ENCODE measurements at regions not wholly inside any gene's neighbourhood (a gene's known extent, or its start where the extent isn't known, plus 50 kb on each side); places are given as distances from the start of the nearest gene placed in this dataset.
"Not testable (repeated sequence)": the region's sequence is repeated elsewhere in the genome, so short reads cannot be mapped to it uniquely, and the experiment has no call there.

DNA sequence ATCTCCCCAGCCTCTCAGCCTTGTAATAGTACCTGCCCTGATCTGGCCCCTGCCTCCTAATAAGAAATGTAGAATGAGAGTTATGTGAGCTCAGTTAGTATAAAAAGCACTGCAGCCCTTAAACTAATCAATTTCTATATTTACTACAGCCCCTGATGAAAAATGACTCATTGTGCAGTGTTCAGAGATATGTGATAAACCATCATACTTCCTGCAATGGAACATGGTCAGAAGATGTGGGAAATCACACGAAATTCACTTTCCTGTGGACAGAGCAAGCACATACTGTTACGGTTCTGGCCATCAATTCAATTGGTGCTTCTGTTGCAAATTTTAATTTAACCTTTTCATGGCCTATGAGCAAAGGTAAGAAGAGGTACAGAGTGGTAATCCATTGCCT lies 176.8 kb upstream of the PDE4B start:
- no peak overlapping the region for H3K27ac Mint-ChIP-seq

DNA sequence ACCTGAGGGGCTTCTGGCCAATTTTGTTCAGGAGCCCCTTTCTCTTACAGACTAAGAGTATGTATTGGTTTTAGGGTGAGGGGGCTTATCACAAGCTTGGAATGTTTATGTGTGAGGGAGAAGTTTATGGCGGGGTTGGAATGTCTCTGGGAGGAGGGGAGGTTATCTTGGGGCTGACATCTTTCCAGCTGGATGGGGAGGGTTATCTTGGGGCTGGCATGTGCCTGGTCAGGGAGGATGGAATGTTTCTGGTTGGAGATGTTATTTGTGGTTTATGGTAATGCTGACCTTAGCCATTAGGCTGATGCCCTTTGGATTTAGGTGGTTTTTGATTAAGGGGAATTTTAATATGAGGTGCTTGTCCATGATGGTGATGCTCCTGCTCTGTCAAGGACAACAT lies 171.0 kb upstream of the PDE4B start:
- H3K27me3 Mint-ChIP-seq; intact Hi-C loops (cut with micrococcal nuclease); H3K4me1 Mint-ChIP-seq (ENCODE audit: low read depth); POLR2A ChIA-PET; DNase-seq; H3K4me3 Mint-ChIP-seq; H3K27ac Mint-ChIP-seq; CTCF ChIA-PET; H3K9me3 Mint-ChIP-seq; H3K36me3 Mint-ChIP-seq: not testable (repeated sequence)

More for the DNA sequence above, 176.8 kb upstream of the PDE4B start:
- no peaks in the 10 kb centered on the region for H3K27me3 Mint-ChIP-seq
- DNase-seq, result no peak
- peaks cover 15% of the 10 kb centered on the region for H3K4me1 Mint-ChIP-seq (ENCODE audit: low read depth)
- ChIA-PET POLR2A (no interaction called here), CTCF (no interaction called here)
- H3K4me3 Mint-ChIP-seq, result no peak overlapping the region
- H3K36me3 Mint-ChIP-seq, result no peaks in the 10 kb centered on the region
- intact Hi-C loops (cut with micrococcal nuclease), result no loop called here
- H3K9me3 Mint-ChIP-seq, result no peaks in the 10 kb centered on the region

DNA sequence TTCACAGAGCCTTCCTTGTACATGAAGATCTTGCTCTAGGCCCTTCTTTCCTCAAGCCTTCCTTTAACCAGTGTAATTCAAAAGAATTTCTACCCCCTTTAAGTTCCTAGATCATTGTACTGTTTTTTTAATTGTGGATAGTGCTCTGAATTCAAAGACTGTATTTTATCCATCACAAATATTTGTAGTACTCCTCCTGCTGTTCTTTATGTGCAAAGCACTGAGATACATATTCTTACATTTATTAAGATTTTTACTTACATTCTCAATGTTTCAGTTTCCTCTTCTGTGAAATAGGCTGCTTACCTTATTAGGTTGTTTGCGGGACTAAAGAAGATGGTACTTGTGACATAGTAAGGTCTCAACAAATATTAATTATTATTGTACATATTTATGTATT lies 168.8 kb upstream of the PDE4B start:
- Mint-ChIP-seq H3K9me3 (no peaks in the 10 kb centered on the region), H3K4me1 (ENCODE audit: low read depth) (no peaks in the 10 kb centered on the region), H3K36me3 (no peaks in the 10 kb centered on the region), H3K4me3 (no peak overlapping the region), H3K27ac (no peak overlapping the region), H3K27me3 (no peaks in the 10 kb centered on the region)
- intact Hi-C loops (cut with micrococcal nuclease), result no loop called here
- no peak for DNase-seq
- POLR2A ChIA-PET, result no interaction called here
- CTCF ChIA-PET, result no interaction called here

DNA sequence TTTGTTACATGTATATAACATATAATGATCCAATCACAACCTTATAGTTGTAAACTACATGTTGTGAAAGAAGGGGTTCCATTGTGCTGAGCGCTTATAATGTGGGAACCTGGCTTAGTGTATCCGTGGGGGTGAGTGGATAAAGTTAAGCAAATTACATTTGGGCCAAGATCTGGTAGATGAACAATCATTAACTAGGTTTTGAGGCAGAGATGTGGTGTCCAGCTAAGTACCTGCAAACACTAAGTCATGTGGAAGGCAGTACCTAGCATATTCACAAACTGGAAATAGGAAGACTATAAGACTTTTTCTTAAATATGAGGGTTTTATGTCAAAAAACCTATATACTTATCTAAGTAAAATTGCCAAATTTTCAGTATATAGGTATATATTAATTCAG lies 167.2 kb upstream of the PDE4B start:
- H3K4me3 Mint-ChIP-seq, result no peak overlapping the region

DNA sequence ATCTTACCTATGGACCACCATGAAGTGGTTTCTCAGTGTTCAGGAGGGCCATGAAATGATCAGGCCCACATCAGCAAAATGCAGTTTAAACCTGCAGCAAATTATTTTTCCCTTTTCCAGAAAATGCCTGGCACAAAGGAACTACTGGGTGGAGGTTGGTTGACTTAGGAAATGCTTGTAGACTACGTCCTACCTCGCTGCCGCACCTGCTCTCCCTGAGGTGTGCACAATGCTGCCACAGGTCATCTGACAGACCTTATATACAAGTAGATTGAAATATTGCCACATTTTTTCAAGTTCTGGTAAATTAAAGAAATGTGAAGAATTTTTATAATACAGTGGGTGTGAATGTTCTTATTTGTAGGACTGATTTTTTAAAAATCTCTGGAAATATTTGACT lies 166.7 kb upstream of the PDE4B start:
- Mint-ChIP-seq H3K4me1 (ENCODE audit: low read depth) (no peaks in the 10 kb centered on the region), H3K27me3 (no peaks in the 10 kb centered on the region), H3K36me3 (no peaks in the 10 kb centered on the region), H3K27ac (no peak overlapping the region), H3K9me3 (no peaks in the 10 kb centered on the region), H3K4me3 (no peak overlapping the region)
- ChIA-PET POLR2A (no interaction called here), CTCF (no interaction called here)
- intact Hi-C loops (cut with micrococcal nuclease), result no loop called here
- DNase-seq, result no peak

More for the DNA sequence above, 167.2 kb upstream of the PDE4B start:
- H3K4me1 Mint-ChIP-seq (ENCODE audit: low read depth), result no peaks in the 10 kb centered on the region
- POLR2A ChIA-PET, result no interaction called here
- H3K27ac Mint-ChIP-seq, result no peak overlapping the region
- intact Hi-C loops (cut with micrococcal nuclease), result no loop called here
- CTCF ChIA-PET, result no interaction called here
- H3K9me3 Mint-ChIP-seq, result no peaks in the 10 kb centered on the region
- DNase-seq, result no peak
- no peaks in the 10 kb centered on the region for H3K36me3 Mint-ChIP-seq
- H3K27me3 Mint-ChIP-seq, result no peaks in the 10 kb centered on the region

DNA sequence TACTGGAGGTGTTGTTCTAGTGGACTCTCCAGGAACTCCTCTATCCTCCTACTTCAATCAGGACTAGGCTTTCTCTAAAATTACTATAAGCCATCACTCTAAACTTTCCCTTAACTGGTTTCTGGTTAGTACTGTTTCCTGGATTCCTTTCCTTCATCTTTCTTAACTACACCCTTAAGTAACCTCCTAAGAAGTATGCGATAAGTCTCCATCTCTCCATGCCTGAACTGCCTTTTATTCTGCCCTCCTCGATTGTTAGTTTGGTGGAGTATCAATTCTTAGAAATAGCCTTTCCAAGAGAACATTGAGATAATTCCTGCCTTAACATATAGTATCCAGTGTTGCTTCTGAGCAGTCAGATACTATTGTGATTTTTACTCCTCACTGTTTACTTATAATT lies 162.9 kb upstream of the PDE4B start:
- Mint-ChIP-seq H3K27me3 (no peaks in the 10 kb centered on the region), H3K27ac (no peak overlapping the region), H3K9me3 (no peaks in the 10 kb centered on the region), H3K36me3 (no peaks in the 10 kb centered on the region), H3K4me1 (ENCODE audit: low read depth) (no peaks in the 10 kb centered on the region), H3K4me3 (no peak overlapping the region)
- DNase-seq, result no peak
- POLR2A ChIA-PET, result no interaction called here
- CTCF ChIA-PET, result no interaction called here
- intact Hi-C loops (cut with micrococcal nuclease), result no loop called here

DNA sequence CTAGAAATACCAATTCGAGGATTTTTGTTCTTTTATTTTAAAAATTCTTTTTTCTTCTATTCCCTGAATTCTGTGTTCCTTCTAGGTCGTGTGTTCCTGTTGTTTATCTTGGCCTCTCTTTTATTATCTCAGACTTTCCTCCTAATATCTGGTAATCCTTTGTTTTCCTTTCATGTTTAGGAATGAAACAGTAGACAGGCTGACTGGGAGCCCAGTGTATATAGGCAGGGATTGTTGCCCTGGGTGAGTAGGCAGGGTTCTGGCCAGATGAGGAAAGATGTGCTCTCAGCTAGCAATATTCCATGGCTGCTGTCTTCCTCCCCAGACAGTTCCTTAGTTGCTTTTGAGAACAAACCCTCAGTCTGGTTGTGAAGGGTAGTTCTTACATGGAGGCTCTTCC lies 161.8 kb upstream of the PDE4B start:
- H3K4me3 Mint-ChIP-seq, result no peak overlapping the region
- no peaks in the 10 kb centered on the region for H3K9me3 Mint-ChIP-seq
- ChIA-PET POLR2A (no interaction called here), CTCF (no interaction called here)
- no peak for DNase-seq
- no peaks in the 10 kb centered on the region for H3K36me3 Mint-ChIP-seq
- intact Hi-C loops (cut with micrococcal nuclease), result no loop called here
- no peak overlapping the region for H3K27ac Mint-ChIP-seq
- no peaks in the 10 kb centered on the region for H3K4me1 Mint-ChIP-seq (ENCODE audit: low read depth)
- H3K27me3 Mint-ChIP-seq, result no peaks in the 10 kb centered on the region

DNA sequence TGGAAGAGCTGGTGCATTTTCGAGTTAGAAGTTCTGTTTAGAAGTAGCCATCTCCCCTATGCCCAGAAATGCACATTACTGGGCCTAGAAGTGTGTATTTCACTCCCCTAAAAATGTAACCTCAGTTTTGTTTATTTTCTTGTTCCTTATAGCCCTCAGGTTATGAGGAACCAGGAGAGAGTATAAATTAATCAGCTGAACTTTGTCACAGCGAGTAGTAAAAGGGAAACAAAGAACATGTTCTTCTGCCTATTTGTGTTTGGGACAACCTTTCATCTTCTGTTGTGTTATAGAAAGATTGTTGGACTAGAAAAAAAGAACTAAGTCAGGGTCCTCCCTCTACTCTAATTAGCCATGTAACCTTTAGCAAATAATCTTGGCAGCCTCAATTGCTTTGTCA lies 160.5 kb upstream of the PDE4B start:
- no peak for DNase-seq
- H3K36me3 Mint-ChIP-seq, result no peaks in the 10 kb centered on the region
- no peaks in the 10 kb centered on the region for H3K4me1 Mint-ChIP-seq (ENCODE audit: low read depth)
- no peak overlapping the region for H3K27ac Mint-ChIP-seq
- CTCF ChIA-PET, result interaction anchor here (0.7 kb wide), 1 partner anchor 396 kb away, joined by 3 read pairs; no protein-coding TSS in a partner anchor
- H3K4me3 Mint-ChIP-seq, result no peak overlapping the region
- no peaks in the 10 kb centered on the region for H3K9me3 Mint-ChIP-seq
- POLR2A ChIA-PET, result no interaction called here
- intact Hi-C loops (cut with micrococcal nuclease), result no loop called here
- no peaks in the 10 kb centered on the region for H3K27me3 Mint-ChIP-seq

DNA sequence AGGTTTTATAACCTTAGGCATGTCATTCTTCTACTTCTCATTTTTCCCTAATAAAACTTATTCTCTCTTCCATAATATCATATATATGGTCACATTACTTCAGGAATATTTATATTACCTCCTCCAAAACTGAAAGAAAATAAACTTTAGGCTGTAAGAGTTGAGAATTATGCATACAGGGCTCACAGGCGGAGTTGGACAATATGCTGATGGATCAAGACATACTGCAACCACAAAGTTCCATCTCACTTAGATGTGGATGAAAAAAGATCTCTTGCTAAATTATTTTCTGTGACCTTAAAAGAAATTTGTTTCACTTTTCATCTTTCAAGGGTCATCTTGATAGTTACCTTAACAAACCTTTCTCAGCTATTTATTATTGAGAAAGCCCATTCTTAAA lies 152.6 kb upstream of the PDE4B start:
- intact Hi-C loops (cut with micrococcal nuclease), result no loop called here
- CTCF ChIA-PET, result no interaction called here
- no peaks in the 10 kb centered on the region for H3K4me1 Mint-ChIP-seq (ENCODE audit: low read depth)
- H3K27ac Mint-ChIP-seq, result no peak overlapping the region
- no peak overlapping the region for H3K4me3 Mint-ChIP-seq
- no peak for DNase-seq
- POLR2A ChIA-PET, result no interaction called here
- H3K36me3 Mint-ChIP-seq, result no peaks in the 10 kb centered on the region
- H3K9me3 Mint-ChIP-seq, result no peaks in the 10 kb centered on the region
- H3K27me3 Mint-ChIP-seq, result peaks cover 7% of the 10 kb centered on the region

DNA sequence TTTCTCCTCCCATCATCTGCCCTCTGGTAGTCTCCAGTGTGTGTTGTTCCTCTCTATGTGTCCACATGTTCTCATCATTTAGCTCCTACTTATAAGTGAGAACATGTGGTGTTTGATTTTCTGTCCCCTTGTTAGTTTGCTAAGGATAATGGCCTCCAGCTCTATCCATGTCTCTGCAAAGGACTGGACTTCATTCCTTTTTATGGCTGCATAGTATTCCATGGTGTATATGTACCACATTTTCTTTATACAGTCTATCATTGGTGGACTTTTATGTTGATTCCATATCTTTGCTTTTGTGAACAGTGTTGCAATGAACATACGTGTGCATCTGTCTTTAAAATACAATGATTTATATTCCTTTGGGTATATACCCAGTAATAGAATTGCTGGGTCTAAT lies 143.5 kb upstream of the PDE4B start:
- H3K4me3 Mint-ChIP-seq; CTCF ChIA-PET; DNase-seq; POLR2A ChIA-PET; H3K36me3 Mint-ChIP-seq; H3K4me1 Mint-ChIP-seq (ENCODE audit: low read depth); H3K27ac Mint-ChIP-seq; intact Hi-C loops (cut with micrococcal nuclease): not testable (repeated sequence)
- Mint-ChIP-seq H3K27me3 (peaks cover 12% of the 10 kb centered on the region), H3K9me3 (peaks cover 14% of the 10 kb centered on the region)

DNA sequence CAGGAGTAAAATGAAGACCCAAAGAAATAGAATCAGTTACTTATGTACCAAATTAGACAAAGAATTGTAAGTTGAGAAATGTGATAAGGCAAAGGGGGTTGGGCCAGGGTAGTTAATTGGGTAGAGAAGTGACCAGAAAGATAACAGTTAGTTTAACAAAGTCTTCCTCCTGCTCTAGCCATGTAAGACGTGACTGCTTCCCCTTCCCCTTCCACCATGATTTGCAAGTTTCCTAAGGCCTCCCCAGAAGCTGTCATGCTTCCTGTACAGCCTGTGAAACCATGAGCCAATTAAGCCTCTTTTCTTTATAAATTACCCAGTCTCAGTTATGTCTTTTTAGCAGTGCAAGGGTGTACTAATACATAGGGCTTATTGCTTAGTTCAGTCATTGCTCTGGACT lies 142.0 kb upstream of the PDE4B start:
- Mint-ChIP-seq H3K4me1 (ENCODE audit: low read depth) (no peaks in the 10 kb centered on the region), H3K36me3 (no peaks in the 10 kb centered on the region), H3K9me3 (peaks cover 14% of the 10 kb centered on the region), H3K4me3 (no peak overlapping the region), H3K27ac (no peak overlapping the region), H3K27me3 (peaks cover 15% of the 10 kb centered on the region)
- CTCF ChIA-PET, result no interaction called here
- POLR2A ChIA-PET, result no interaction called here
- intact Hi-C loops (cut with micrococcal nuclease), result no loop called here
- DNase-seq, result no peak

DNA sequence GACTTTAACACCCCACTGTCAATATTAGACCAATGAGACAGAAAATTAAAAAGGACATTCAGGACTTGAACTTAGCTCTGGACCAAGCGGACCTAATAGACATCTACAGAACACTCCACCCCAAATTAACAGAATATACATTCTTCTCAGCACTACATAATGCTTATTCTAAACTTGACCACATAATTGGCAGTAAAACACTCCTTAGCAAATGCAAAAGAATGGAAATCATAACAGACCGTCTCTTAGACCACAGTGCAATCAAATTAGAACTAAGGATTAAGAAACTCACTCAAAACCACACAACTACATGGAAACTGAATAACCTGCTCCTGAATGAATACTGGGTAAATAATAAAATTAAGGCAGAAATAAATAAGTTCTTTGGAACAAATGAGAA lies 138.2 kb upstream of the PDE4B start:
- POLR2A ChIA-PET; H3K36me3 Mint-ChIP-seq; H3K4me1 Mint-ChIP-seq (ENCODE audit: low read depth); CTCF ChIA-PET; intact Hi-C loops (cut with micrococcal nuclease); H3K27ac Mint-ChIP-seq; H3K4me3 Mint-ChIP-seq; H3K9me3 Mint-ChIP-seq; DNase-seq: not testable (repeated sequence)
- peaks cover 14% of the 10 kb centered on the region for H3K27me3 Mint-ChIP-seq

DNA sequence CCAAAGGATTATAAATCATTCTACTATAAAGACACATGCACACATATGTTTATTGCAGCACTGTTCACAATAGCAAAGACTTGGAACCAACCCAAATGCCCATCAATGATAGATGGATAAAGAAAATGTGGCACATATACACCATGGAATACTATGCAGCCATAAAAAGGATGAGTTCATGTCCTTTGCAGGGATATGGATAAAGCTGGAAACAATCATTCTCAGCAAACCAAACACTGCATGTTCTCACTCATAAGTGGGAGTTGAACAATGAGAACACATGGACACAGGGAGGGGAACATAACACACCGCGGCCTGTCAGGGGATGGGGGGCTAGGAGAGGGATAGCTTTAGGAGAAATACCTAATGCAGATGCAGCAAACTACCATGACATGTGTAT lies 135.1 kb upstream of the PDE4B start:
- POLR2A ChIA-PET; intact Hi-C loops (cut with micrococcal nuclease); H3K36me3 Mint-ChIP-seq; H3K4me1 Mint-ChIP-seq (ENCODE audit: low read depth); H3K9me3 Mint-ChIP-seq; DNase-seq; H3K27ac Mint-ChIP-seq; H3K4me3 Mint-ChIP-seq; H3K27me3 Mint-ChIP-seq; CTCF ChIA-PET: not testable (repeated sequence)

DNA sequence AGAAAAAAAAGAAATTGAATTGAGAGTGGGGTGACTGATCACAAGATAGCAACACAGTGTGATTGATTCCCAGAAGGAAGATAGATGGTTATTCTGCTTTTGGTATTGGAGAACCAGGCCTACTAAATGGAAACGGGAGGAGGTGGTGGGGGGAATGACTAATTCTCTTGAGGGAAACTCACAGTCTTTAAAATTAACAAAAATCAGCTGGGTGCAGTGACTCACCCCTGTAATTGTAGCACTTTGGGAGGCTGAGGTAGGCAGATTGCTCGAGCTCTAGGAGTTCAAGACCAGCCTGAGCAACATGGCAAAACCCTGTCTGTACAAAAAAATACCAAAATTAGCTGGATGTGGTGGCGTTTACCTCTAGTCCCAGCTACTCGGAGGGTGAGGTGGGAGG lies 134.6 kb upstream of the PDE4B start:
- POLR2A ChIA-PET, result no interaction called here
- CTCF ChIA-PET, result no interaction called here
- Mint-ChIP-seq H3K36me3 (no peaks in the 10 kb centered on the region), H3K9me3 (peaks cover 6% of the 10 kb centered on the region), H3K27me3 (peaks cover 6% of the 10 kb centered on the region), H3K4me1 (ENCODE audit: low read depth) (no peaks in the 10 kb centered on the region), H3K4me3 (no peak overlapping the region), H3K27ac (no peak overlapping the region)
- DNase-seq, result no peak
- intact Hi-C loops (cut with micrococcal nuclease), result no loop called here

Data from activated CD4-positive, alpha-beta memory T cell treated with anti-CD3 and anti-CD28 coated beads for 36 hours (primary cell).